HFFc6 (cell line): ENCODE measurements at regions not wholly inside any gene's neighbourhood (a gene's known extent, or its start where the extent isn't known, plus 50 kb on each side); places are given as distances from the start of the nearest gene placed in this dataset.
"Not testable (repeated sequence)": the region's sequence is repeated elsewhere in the genome, so short reads cannot be mapped to it uniquely, and the experiment has no call there.

ENCODE experiments used
- DNase-seq: peaks from one replicate; pipeline ENCODE4 v3.0.0-alpha.2; 2018
- H3K27ac Mint-ChIP-seq: 2 replicates; pipeline ENCODE4 v1.8.0; 2020; ENCODE audit warnings: mild to moderate bottlenecking, mixed read lengths
- H3K27me3 Mint-ChIP-seq: 2 replicates; pipeline ENCODE4 v1.8.0; 2021; ENCODE audit warnings: mild to moderate bottlenecking, moderate library complexity, mixed read lengths; ENCODE audit not compliant: insufficient read depth
- H3K36me3 Mint-ChIP-seq: 2 replicates; pipeline ENCODE4 v1.8.0; 2021; ENCODE audit warnings: low read depth, mixed read lengths
- H3K4me1 Mint-ChIP-seq: 2 replicates; pipeline ENCODE4 v1.8.0; 2020; ENCODE audit warnings: low read depth, mixed read lengths
- H3K4me3 Mint-ChIP-seq: 2 replicates; pipeline ENCODE4 v1.8.0; 2020; ENCODE audit warnings: mild to moderate bottlenecking, moderate library complexity, mixed read lengths
- H3K9me3 Mint-ChIP-seq: 2 replicates; pipeline ENCODE4 v1.8.0; 2020; ENCODE audit warnings: mild to moderate bottlenecking, mixed read lengths
- CTCF ChIP-seq: fragments of 200-600 bp; sonication (generic); IDR thresholded peaks from 2 replicates; pipeline ENCODE4 v1.5.0; 2021; ENCODE audit warnings: antibody characterized with exemption, mild to moderate bottlenecking

- H3K27ac Mint-ChIP-seq = no peak overlapping the region
- H3K4me3 Mint-ChIP-seq = no peak overlapping the region
- H3K27me3 Mint-ChIP-seq = peaks cover 2% of the 10 kb centered on the region
- no peaks in the 10 kb centered on the region for H3K36me3 Mint-ChIP-seq
- no peak for TF ChIP-seq CTCF
- H3K9me3 Mint-ChIP-seq = no peaks in the 10 kb centered on the region
- peaks cover 9% of the 10 kb centered on the region for H3K4me1 Mint-ChIP-seq
- DNase-seq = no peak
These were observed 97.1 kb downstream of the ETS2 start for GRCh38 chr21:38902608-38903445.

- no peak overlapping the region for H3K27ac Mint-ChIP-seq
- TF ChIP-seq CTCF = no peak
- H3K4me3 Mint-ChIP-seq = no peak overlapping the region
- H3K9me3 Mint-ChIP-seq = no peaks in the 10 kb centered on the region
- no peaks in the 10 kb centered on the region for H3K4me1 Mint-ChIP-seq
- no peaks in the 10 kb centered on the region for H3K36me3 Mint-ChIP-seq
- peaks cover 2% of the 10 kb centered on the region for H3K27me3 Mint-ChIP-seq
- no peak for DNase-seq
These were observed 94.8 kb downstream of the ETS2 start for GRCh38 chr21:38900499-38900898.

GRCh38 chr21:38899985-38900384 lies 94.3 kb downstream of the ETS2 start:
- H3K4me1 Mint-ChIP-seq, H3K4me3 Mint-ChIP-seq: not testable (repeated sequence)

GRCh38 chr21:38899277-38899947 lies 93.7 kb downstream of the ETS2 start:
- Mint-ChIP-seq H3K36me3 (no peaks in the 10 kb centered on the region), H3K4me1 (no peaks in the 10 kb centered on the region), H3K4me3 (no peak overlapping the region), H3K27ac (no peak overlapping the region), H3K9me3 (no peaks in the 10 kb centered on the region), H3K27me3 (peaks cover 8% of the 10 kb centered on the region)
- no peak for DNase-seq
- no peak for TF ChIP-seq CTCF

More at GRCh38 chr21:38899985-38900384, 94.3 kb downstream of the ETS2 start:
- H3K36me3 Mint-ChIP-seq, DNase-seq, H3K27ac Mint-ChIP-seq, H3K27me3 Mint-ChIP-seq, H3K9me3 Mint-ChIP-seq: not testable (repeated sequence)

GRCh38 chr21:38898422-38899096 lies 92.8 kb downstream of the ETS2 start:
- DNase-seq = no peak
- Mint-ChIP-seq H3K27ac (no peak overlapping the region), H3K4me3 (no peak overlapping the region), H3K9me3 (no peaks in the 10 kb centered on the region), H3K36me3 (no peaks in the 10 kb centered on the region), H3K27me3 (peaks cover 8% of the 10 kb centered on the region), H3K4me1 (no peaks in the 10 kb centered on the region)
- no peak for TF ChIP-seq CTCF
